WERI-Rb-1 (cell line): ENCODE measurements at regions not wholly inside any gene's neighbourhood (a gene's known extent, or its start where the extent isn't known, plus 50 kb on each side); places are given as distances from the start of the nearest gene placed in this dataset.
"Not testable (repeated sequence)": the region's sequence is repeated elsewhere in the genome, so short reads cannot be mapped to it uniquely, and the experiment has no call there.

Source experiments
- DNase-seq: peaks from one replicate; pipeline ENCODE4 v3.0.0-alpha.2; 2020
- H3K27ac ChIP-seq: fragments of 250-450 bp; sonication (Bioruptor Pico); 2 replicates; pipeline ENCODE4 v1.5.1; 2020; ENCODE audit warnings: mild to moderate bottlenecking, moderate library complexity
- H3K27me3 ChIP-seq: fragments of 250-450 bp; sonication (Bioruptor Pico); 2 replicates; pipeline ENCODE4 v1.5.1; 2021; ENCODE audit warnings: mild to moderate bottlenecking, low read depth, moderate library complexity; ENCODE audit not compliant: insufficient read depth, severe bottlenecking
- H3K36me3 ChIP-seq: fragments of 250-450 bp; sonication (Bioruptor Pico); 2 replicates; pipeline ENCODE4 v1.5.1; 2020; ENCODE audit warnings: mild to moderate bottlenecking, moderate library complexity
- H3K4me3 ChIP-seq: 2 replicates; pipeline ENCODE4 v1.5.1; 2011; ENCODE audit warnings: low read depth, mild to moderate bottlenecking, control low read depth, low read length
- H3K9me3 ChIP-seq: fragments of 250-450 bp; sonication (Bioruptor Pico); 2 replicates; pipeline ENCODE4 v1.5.1; 2021; ENCODE audit warnings: mild to moderate bottlenecking, moderate library complexity; ENCODE audit not compliant: severe bottlenecking
- CTCF ChIP-seq: IDR thresholded peaks from 2 replicates; pipeline ENCODE4 v1.5.1; 2011; ENCODE audit warnings: low read depth, mild to moderate bottlenecking, control low read depth, inconsistent platforms, low read length

- H3K36me3 ChIP-seq, result no peaks in the 10 kb centered on the region
- H3K27me3 ChIP-seq, result no peaks in the 10 kb centered on the region
- H3K9me3 ChIP-seq, result no peaks in the 10 kb centered on the region
- no peak overlapping the region for H3K4me3 ChIP-seq
- no peak overlapping the region for H3K27ac ChIP-seq
- no peak for DNase-seq
- no peak for TF ChIP-seq CTCF
Measured at GRCh38 chr1:93763704-93764365, 82.2 kb upstream of the BCAR3 start.

GRCh38 chr1:93758842-93759515, 77.3 kb upstream of the BCAR3 start:
- no peak for TF ChIP-seq CTCF
- Histone ChIP-seq H3K27me3 (no peaks in the 10 kb centered on the region), H3K36me3 (no peaks in the 10 kb centered on the region), H3K4me3 (no peak overlapping the region), H3K9me3 (no peaks in the 10 kb centered on the region), H3K27ac (no peak overlapping the region)
- no peak for DNase-seq

- Histone ChIP-seq H3K9me3 (no peaks in the 10 kb centered on the region), H3K36me3 (no peaks in the 10 kb centered on the region), H3K27me3 (no peaks in the 10 kb centered on the region), H3K27ac (no peak overlapping the region), H3K4me3 (no peak overlapping the region)
- no peak for TF ChIP-seq CTCF
- no peak for DNase-seq
Measured at GRCh38 chr1:93757256-93758036, 75.8 kb upstream of the BCAR3 start.

- DNase-seq, result no peak
- Histone ChIP-seq H3K9me3 (no peaks in the 10 kb centered on the region), H3K27me3 (no peaks in the 10 kb centered on the region), H3K36me3 (no peaks in the 10 kb centered on the region), H3K4me3 (no peak overlapping the region), H3K27ac (no peak overlapping the region)
- no peak for TF ChIP-seq CTCF
Measured at GRCh38 chr1:93756657-93757056, 75.0 kb upstream of the BCAR3 start.

GRCh38 chr1:93755251-93755715, 73.6 kb upstream of the BCAR3 start:
- not testable (repeated sequence) for H3K27ac ChIP-seq, DNase-seq

More at GRCh38 chr1:93755251-93755715, 73.6 kb upstream of the BCAR3 start:
- not testable (repeated sequence) for H3K4me3 ChIP-seq, H3K9me3 ChIP-seq, H3K27me3 ChIP-seq, H3K36me3 ChIP-seq
